Activated naive CD8-positive, alpha-beta T cell treated with anti-CD3 and anti-CD28 coated beads, Interleukin-2, amount 10 ng/mL, durations not matched to agents 7 days and 5 days (primary cell): ENCODE measurements at regions not wholly inside any gene's neighbourhood (a gene's known extent, or its start where the extent isn't known, plus 50 kb on each side); places are given as distances from the start of the nearest gene placed in this dataset.

Experiments used
- ATAC-seq: fragments of 150-1000 bp; cut with Tn5 transposase; one replicate; pipeline ENCODE4 v1.10.0; 2021; ENCODE audit warnings: low read depth, moderate library complexity
- POLR2A ChIA-PET: fragments of 350-600 bp; sonication (Branson Sonifier 250); formaldehyde crosslinking; loops from one replicate; lab custom pipeline; 2021; ENCODE audit warnings: antibody characterized with exemption; lab: Charles Lee
- DNase-seq: peaks from one replicate; pipeline ENCODE4 v3.0.0; 2021
- H3K27ac Mint-ChIP-seq: one replicate; pipeline ENCODE4 v1.8.0; 2022; ENCODE audit warnings: mild to moderate bottlenecking, mixed read lengths
- H3K27me3 Mint-ChIP-seq: one replicate; pipeline ENCODE4 v1.8.0; 2022; ENCODE audit warnings: mild to moderate bottlenecking, moderate library complexity, mixed read lengths
- H3K36me3 Mint-ChIP-seq: one replicate; pipeline ENCODE4 v1.8.0; 2021; ENCODE audit warnings: mild to moderate bottlenecking, mixed read lengths
- H3K4me1 Mint-ChIP-seq: one replicate; pipeline ENCODE4 v1.8.0; 2021; ENCODE audit warnings: mixed read lengths
- H3K4me3 Mint-ChIP-seq: one replicate; pipeline ENCODE4 v1.8.0; 2022; ENCODE audit warnings: mild to moderate bottlenecking, moderate library complexity, mixed read lengths
- H3K9me3 Mint-ChIP-seq: one replicate; pipeline ENCODE4 v1.8.0; 2021; ENCODE audit warnings: mixed read lengths

DNA sequence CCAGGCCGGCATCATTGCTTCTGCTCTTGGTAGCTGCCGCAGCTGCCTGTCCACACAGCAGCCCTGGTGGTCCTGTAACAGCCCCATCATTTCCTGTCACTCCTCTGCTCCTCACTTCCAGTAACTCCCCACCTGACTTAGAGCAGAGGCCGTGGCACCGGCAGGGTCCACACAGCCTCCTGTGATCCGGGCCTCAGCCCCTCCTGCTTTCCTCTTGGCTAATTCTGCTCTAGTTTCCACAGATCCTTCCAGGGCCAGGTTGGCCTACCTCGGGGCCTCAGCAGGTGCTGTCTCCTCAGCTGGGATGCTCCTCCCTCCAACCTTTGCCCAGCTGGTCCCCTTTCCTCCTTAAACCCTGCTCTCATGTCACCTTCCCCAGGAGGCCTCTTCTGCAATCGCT lies 80.2 kb downstream of the FZD10 start:
- ATAC-seq: no peak
- Mint-ChIP-seq H3K36me3 (no peaks in the 10 kb centered on the region), H3K4me3 (no peak overlapping the region), H3K4me1 (no peaks in the 10 kb centered on the region), H3K9me3 (peaks cover 1% of the 10 kb centered on the region), H3K27me3 (peaks cover 2% of the 10 kb centered on the region), H3K27ac (no peak overlapping the region)
- DNase-seq: no peak
- POLR2A ChIA-PET: no interaction called here

DNA sequence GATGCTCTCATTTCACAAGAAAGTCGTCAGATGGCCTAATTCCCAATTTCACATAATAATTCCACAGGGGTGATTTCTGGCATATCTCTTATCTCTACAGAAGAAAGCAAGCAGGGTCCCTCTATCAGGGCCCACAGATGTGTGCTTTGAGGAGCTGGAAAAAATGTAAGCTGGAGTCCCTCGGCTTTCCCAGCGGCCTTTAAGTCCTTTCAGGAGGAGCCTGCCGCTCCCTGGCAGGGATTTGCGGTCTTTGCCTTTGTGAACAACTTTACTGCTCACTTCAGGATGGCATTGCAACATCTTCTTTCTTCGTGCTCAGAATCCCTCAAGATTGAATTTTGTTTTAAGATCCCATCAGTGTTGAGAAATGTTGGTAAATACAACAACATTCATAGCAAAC lies 83.0 kb downstream of the FZD10 start:
- no peak for DNase-seq
- Mint-ChIP-seq H3K4me1 (no peaks in the 10 kb centered on the region), H3K9me3 (peaks cover 4% of the 10 kb centered on the region), H3K36me3 (no peaks in the 10 kb centered on the region), H3K4me3 (no peak overlapping the region), H3K27me3 (no peaks in the 10 kb centered on the region), H3K27ac (no peak overlapping the region)
- no peak for ATAC-seq
- POLR2A ChIA-PET: no interaction called here

DNA sequence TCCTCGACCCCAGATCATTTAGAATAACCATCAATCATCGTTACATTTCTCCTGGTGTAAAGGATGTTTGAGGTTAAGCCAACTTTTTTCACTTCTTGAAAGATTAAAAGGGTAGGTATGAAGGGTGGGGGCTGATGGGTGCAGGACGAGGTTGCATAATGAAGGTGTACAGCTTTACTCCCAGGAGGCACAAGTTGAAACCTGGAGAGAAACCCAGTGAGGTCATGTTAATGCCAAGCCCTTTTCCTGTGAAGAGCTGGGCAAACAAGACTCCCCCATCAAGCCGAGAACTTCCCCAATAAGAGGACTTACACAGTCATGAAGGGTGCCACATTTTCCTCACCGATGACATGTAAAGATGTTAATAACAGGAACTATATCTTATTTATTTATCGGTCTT lies 84.3 kb downstream of the FZD10 start:
- H3K4me1 Mint-ChIP-seq: no peaks in the 10 kb centered on the region
- H3K9me3 Mint-ChIP-seq: peaks cover 4% of the 10 kb centered on the region
- POLR2A ChIA-PET: no interaction called here
- H3K36me3 Mint-ChIP-seq: no peaks in the 10 kb centered on the region
- ATAC-seq (no peak), DNase-seq (no peak)
- no peak overlapping the region for H3K4me3 Mint-ChIP-seq
- no peaks in the 10 kb centered on the region for H3K27me3 Mint-ChIP-seq
- H3K27ac Mint-ChIP-seq: no peak overlapping the region

GRCh38 chr12:130247634-130248237 lies 85.5 kb downstream of the FZD10 start:
- no peak for DNase-seq
- Mint-ChIP-seq H3K4me3 (no peak overlapping the region), H3K27me3 (no peaks in the 10 kb centered on the region), H3K27ac (no peak overlapping the region), H3K36me3 (no peaks in the 10 kb centered on the region), H3K9me3 (peaks cover 4% of the 10 kb centered on the region), H3K4me1 (no peaks in the 10 kb centered on the region)
- POLR2A ChIA-PET: no interaction called here
- no peak for ATAC-seq

DNA sequence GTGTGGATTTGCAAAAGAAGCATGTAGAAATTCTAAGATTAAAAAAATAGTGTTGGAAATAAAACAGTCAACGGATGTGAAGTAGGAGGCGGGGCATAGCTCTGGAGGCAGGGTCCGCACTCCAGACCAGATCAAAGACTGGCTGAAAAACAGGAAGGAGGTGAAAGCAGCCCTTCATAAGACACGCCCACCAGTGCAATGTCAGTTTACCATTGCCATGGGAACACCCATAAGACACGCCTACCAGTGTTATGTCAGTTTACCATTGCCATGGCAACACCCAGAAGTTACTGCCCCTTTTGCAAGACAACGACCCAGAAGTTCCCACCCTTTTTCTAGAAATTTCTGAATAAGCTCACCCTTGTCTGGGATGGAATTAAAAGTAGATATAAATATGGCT lies 87.1 kb downstream of the FZD10 start:
- Mint-ChIP-seq H3K9me3 (peaks cover 4% of the 10 kb centered on the region), H3K27me3 (no peaks in the 10 kb centered on the region), H3K36me3 (no peaks in the 10 kb centered on the region), H3K27ac (no peak overlapping the region), H3K4me3 (no peak overlapping the region), H3K4me1 (no peaks in the 10 kb centered on the region)
- ATAC-seq (no peak), DNase-seq (no peak)
- POLR2A ChIA-PET: no interaction called here

DNA sequence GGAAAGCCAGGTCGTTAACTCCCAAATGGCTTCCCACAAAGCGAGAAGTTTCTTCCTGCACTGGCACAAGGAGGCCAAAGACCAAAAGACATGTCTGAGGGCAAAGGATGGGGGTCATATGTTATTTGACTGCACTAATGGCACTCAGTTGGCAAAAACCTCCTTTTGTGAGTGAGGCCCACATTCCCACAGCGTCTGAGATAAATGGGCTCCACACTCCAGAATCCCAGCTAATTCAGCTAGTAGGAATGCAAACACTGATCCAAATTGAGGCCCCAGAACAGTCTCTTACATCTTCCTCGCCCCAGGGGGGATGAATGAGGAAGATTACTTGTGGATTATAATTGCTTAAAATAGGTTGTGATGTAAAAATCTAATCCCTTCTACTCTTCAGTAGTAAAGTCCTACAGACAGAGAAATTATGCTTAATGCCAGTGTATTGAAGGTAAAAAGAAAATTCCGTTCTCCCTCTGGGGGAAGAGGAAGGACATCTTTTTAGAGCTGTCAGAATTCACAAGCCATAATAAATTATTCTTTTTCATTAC lies 86.4 kb upstream of the PIWIL1 start:
- DNase-seq (no peak), ATAC-seq (no peak)
- H3K4me3 Mint-ChIP-seq: no peak overlapping the region
- no peaks in the 10 kb centered on the region for H3K36me3 Mint-ChIP-seq
- H3K9me3 Mint-ChIP-seq: peaks cover 4% of the 10 kb centered on the region
- H3K27me3 Mint-ChIP-seq: no peaks in the 10 kb centered on the region
- no peaks in the 10 kb centered on the region for H3K4me1 Mint-ChIP-seq
- POLR2A ChIA-PET: no interaction called here
- no peak overlapping the region for H3K27ac Mint-ChIP-seq

- DNase-seq (no peak), ATAC-seq (no peak)
- Mint-ChIP-seq H3K36me3 (no peaks in the 10 kb centered on the region), H3K27ac (no peak overlapping the region), H3K4me1 (no peaks in the 10 kb centered on the region), H3K9me3 (no peaks in the 10 kb centered on the region), H3K4me3 (no peak overlapping the region), H3K27me3 (no peaks in the 10 kb centered on the region)
- POLR2A ChIA-PET: no interaction called here
Measured at GRCh38 chr12:130253866-130254265, 83.8 kb upstream of the PIWIL1 start.

DNA sequence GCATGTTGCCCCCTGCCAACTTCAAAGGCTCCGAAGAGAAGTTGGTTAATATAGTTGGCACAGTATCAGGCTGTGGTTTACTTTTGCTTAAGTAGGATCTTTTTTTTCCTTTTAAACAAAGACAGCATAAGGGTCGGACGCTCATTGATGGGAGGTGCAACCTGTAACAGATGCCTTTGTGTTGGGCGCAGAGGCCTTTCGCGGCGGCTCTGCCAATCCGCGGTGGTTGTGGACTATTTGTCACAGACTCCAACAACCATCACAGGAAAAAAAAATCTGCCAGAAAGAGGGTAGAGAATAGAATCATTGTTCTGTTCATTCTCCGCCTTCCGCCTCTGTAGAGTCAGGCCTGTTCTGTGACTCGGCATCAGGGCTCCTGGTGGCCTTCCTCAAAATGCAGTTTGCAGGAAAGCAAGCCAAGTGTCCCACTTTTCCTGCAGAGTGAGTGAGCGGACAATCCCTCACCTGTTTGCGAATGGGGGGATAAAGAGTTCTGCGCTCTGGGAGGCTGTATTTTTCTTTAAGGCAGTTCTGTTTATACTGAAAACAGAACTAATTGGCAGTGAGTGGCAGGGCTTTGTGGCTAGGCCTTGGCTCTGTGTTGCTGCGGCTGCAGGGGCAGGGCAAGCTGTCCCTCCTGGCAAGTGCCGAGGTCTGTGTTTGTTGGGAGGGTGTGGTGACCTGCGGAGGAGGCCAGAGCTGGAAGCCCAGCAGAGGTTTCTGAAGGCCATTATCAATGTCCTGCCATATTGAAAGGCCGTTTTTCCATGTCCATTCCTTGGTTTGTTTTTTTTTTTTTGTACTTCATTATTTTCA lies 83.0 kb upstream of the PIWIL1 start:
- Mint-ChIP-seq H3K4me1 (no peaks in the 10 kb centered on the region), H3K27ac (no peak overlapping the region), H3K4me3 (no peak overlapping the region), H3K36me3 (no peaks in the 10 kb centered on the region), H3K27me3 (no peaks in the 10 kb centered on the region), H3K9me3 (no peaks in the 10 kb centered on the region)
- POLR2A ChIA-PET: no interaction called here
- ATAC-seq: no peak
- DNase-seq: no peak

GRCh38 chr12:130258863-130259262 lies 78.8 kb upstream of the PIWIL1 start:
- no peak overlapping the region for H3K4me3 Mint-ChIP-seq
- H3K36me3 Mint-ChIP-seq: no peaks in the 10 kb centered on the region
- ATAC-seq (no peak), DNase-seq (no peak)
- no peaks in the 10 kb centered on the region for H3K27me3 Mint-ChIP-seq
- POLR2A ChIA-PET: no interaction called here
- H3K27ac Mint-ChIP-seq: no peak overlapping the region
- H3K4me1 Mint-ChIP-seq: no peaks in the 10 kb centered on the region
- peaks cover 1% of the 10 kb centered on the region for H3K9me3 Mint-ChIP-seq

DNA sequence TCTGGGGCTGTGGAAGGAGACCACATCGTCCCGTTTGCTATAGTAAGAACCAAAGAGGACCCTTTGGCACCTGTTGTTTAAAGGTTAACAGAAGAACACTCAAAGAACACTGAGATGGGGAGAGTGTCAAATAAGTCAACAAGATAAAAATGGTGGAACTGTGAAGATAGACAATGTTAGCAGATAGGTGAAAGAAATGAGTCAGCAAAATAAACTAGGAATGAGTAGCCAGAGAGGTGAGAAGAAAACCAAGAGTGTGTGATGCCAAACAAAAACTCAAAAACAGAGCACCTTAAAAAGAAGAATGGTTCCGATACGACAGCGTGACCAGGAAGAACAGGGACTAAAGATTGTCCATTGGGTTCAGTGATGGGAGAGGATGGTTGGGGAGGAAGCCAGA lies 74.7 kb upstream of the PIWIL1 start:
- H3K9me3 Mint-ChIP-seq: peaks cover 1% of the 10 kb centered on the region
- DNase-seq (no peak), ATAC-seq (no peak)
- no peaks in the 10 kb centered on the region for H3K27me3 Mint-ChIP-seq
- H3K27ac Mint-ChIP-seq: no peak overlapping the region
- no peak overlapping the region for H3K4me3 Mint-ChIP-seq
- H3K36me3 Mint-ChIP-seq: no peaks in the 10 kb centered on the region
- no peaks in the 10 kb centered on the region for H3K4me1 Mint-ChIP-seq
- POLR2A ChIA-PET: no interaction called here

GRCh38 chr12:130263996-130264395 lies 73.7 kb upstream of the PIWIL1 start:
- ATAC-seq (no peak), DNase-seq (no peak)
- H3K9me3 Mint-ChIP-seq: peaks cover 1% of the 10 kb centered on the region
- no peaks in the 10 kb centered on the region for H3K4me1 Mint-ChIP-seq
- H3K27me3 Mint-ChIP-seq: no peaks in the 10 kb centered on the region
- H3K27ac Mint-ChIP-seq: no peak overlapping the region
- H3K36me3 Mint-ChIP-seq: no peaks in the 10 kb centered on the region
- H3K4me3 Mint-ChIP-seq: no peak overlapping the region
- POLR2A ChIA-PET: no interaction called here

DNA sequence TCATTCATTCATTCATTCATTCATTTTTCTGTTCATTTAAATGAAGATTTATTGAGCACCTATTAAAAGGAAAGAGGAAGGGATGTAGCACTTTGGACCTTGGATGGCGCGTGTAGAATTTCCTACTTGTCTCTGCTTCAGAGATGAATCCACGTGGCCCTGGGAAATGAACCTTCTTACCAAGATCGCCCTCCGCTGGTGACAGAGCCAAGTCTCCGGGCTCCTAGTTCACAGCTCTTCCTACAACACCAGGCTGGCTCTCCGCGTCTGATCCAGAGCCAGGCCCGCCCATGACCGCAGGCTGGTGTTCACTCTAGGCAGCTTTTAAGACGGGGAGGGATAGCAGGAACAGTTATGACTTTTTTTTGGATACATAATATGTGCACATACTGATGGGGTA lies 70.9 kb upstream of the PIWIL1 start:
- DNase-seq (no peak), ATAC-seq (no peak)
- no peaks in the 10 kb centered on the region for H3K4me1 Mint-ChIP-seq
- no peak overlapping the region for H3K4me3 Mint-ChIP-seq
- H3K27ac Mint-ChIP-seq: no peak overlapping the region
- H3K36me3 Mint-ChIP-seq: no peaks in the 10 kb centered on the region
- no peaks in the 10 kb centered on the region for H3K27me3 Mint-ChIP-seq
- POLR2A ChIA-PET: no interaction called here
- H3K9me3 Mint-ChIP-seq: no peaks in the 10 kb centered on the region

- H3K27me3 Mint-ChIP-seq: peaks cover 2% of the 10 kb centered on the region
- H3K36me3 Mint-ChIP-seq: no peaks in the 10 kb centered on the region
- ATAC-seq: peak; percentile 93
- peaks cover 8% of the 10 kb centered on the region for H3K9me3 Mint-ChIP-seq
- peak overlapping the region; percentile 82 for H3K27ac Mint-ChIP-seq
- DNase-seq: no peak
- POLR2A ChIA-PET: no interaction called here
- peaks cover 7% of the 10 kb centered on the region for H3K4me1 Mint-ChIP-seq
- peak overlapping the region; percentile 61 for H3K4me3 Mint-ChIP-seq
Measured at GRCh38 chr12:130280231-130280630, 57.5 kb upstream of the PIWIL1 start.

DNA sequence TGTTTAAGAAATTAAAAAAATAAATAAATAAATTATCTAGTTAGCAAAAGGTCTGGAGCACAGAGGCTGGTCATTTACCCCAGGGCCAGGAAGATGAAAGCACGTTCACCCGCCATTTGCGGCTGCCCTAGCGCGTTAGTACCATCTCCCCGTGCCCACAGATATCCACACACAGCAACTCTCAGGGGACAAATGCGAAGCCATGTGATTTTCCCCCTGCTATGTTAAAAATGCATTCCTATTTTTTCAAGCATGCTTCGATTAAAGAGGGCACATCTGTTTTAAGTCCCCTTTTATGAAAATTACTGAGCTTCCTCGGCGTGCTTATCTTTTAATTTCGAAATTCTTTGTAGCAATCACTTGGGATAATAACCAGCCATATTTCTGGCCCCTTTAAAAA lies 56.9 kb upstream of the PIWIL1 start:
- Mint-ChIP-seq H3K27ac (no peak overlapping the region), H3K36me3 (no peaks in the 10 kb centered on the region), H3K9me3 (peaks cover 8% of the 10 kb centered on the region), H3K27me3 (peaks cover 2% of the 10 kb centered on the region), H3K4me3 (no peak overlapping the region), H3K4me1 (peaks cover 7% of the 10 kb centered on the region)
- no peak for DNase-seq
- POLR2A ChIA-PET: no interaction called here
- ATAC-seq: no peak
